ENCODE measurements at regions not wholly inside any gene's neighbourhood (a gene's known extent, or its start where the extent isn't known, plus 50 kb on each side); places are given as distances from the start of the nearest gene placed in this dataset.
"Not testable (repeated sequence)": the region's sequence is repeated elsewhere in the genome, so short reads cannot be mapped to it uniquely, and the experiment has no call there.

DNA sequence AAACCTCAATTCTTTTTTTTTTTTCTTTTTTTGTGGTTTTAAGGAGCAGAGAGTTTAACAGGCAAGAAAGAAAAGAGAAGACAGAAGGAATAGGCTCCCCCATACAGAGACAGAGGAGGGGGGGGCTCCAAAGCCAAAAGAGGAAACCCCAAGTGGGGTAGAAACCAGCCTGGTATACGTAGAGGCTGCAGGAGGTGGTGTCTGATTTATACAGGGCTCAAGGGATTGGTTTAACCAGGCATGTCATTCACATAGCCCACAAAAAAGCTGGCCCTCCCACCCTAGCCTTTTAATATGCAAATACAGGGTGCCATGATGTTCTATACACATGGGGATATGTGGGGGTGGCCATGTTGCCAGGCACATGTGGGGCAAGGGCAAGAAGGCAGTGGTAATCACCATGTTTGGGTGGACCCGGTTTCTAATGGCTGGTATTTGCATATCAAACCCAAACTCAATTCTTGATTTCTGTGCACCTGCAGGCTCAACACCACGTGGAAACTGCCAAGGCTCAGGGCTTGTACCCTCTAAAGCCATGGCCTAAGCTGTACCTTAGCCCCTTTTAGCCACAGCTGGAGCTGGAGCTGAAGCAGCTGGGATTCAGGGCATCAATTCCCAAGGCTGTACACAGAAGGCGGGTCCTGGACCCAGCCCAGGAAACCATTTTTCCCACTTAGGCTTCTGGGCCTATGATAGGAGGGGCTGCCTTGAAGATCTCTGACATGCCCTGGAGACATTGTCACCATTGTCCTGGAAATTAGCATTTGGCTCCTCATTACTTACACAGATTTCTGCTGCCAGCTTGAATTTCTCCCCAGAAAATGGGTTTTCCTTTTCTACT lies 170.3 kb downstream of the MAIP1 start:
- Histone ChIP-seq H3K36me3 (ENCODE audit: control insufficient read depth, insufficient read depth, low read length) (no peaks in the 10 kb centered on the region), H3K79me2 (ENCODE audit: control insufficient read depth, insufficient read depth, low read length) (no peaks in the 10 kb centered on the region), H3K9ac (ENCODE audit: low read length) (no peak overlapping the region), H3K4me3 (ENCODE audit: low read length) (no peak overlapping the region), H3K27me3 (ENCODE audit: insufficient read depth, low read length, poor library complexity) (no peaks in the 10 kb centered on the region), H4K5ac (ENCODE audit: low read length) (no peak overlapping the region), H3K4ac (ENCODE audit: low read depth, low read length) (no peak overlapping the region), H3K4me1 (ENCODE audit: control insufficient read depth, low read depth, low read length) (no peaks in the 10 kb centered on the region), H2AK5ac (ENCODE audit: low read length) (no peak overlapping the region), H3K27ac (ENCODE audit: low read depth, low read length) (no peak overlapping the region), H3K23ac (ENCODE audit: low read length) (no peak overlapping the region), H2BK120ac (ENCODE audit: low read depth, low read length) (no peak overlapping the region), H2BK5ac (ENCODE audit: low read length) (no peak overlapping the region), H4K8ac (ENCODE audit: low read depth, low read length) (no peak overlapping the region), H3K4me2 (ENCODE audit: low read length) (no peak overlapping the region), H3K56ac (ENCODE audit: low read length) (no peak overlapping the region), H3K79me1 (ENCODE audit: low read length) (no peaks in the 10 kb centered on the region), H3K18ac (ENCODE audit: low read length) (no peak overlapping the region), H2BK15ac (replicated peaks; ENCODE audit: low read depth) (no peak overlapping the region)
- peak; percentile 17 for DNase-seq
- WGBS (ENCODE audit: extremely low coverage, insufficient coverage, low lambda C conversion rate): no CpG with 5 or more reads among the region's 4 CpGs

DNA sequence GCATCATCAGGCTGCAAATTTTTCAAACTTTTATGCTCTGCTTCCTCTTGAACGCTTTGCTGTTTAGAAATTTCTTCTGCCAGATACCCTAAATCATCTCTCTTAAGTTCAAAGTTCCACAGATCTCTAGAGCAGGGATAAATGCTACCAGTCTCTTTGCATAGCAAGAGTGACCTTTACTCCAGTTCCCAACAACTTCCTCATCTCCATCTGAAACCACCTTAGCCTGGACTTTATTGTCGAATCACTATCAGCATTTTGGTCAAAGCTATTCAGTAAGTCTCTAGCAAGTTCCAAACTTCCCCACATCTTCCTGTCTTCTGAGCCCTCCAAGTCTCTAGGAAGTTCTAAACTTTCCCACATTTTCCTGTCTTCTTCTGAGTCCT lies 170.9 kb downstream of the MAIP1 start:
- not testable (repeated sequence) for H3K4ac ChIP-seq (ENCODE audit: low read depth, low read length); H2BK5ac ChIP-seq (ENCODE audit: low read length); H3K9ac ChIP-seq (ENCODE audit: low read length); H4K8ac ChIP-seq (ENCODE audit: low read depth, low read length); H2BK120ac ChIP-seq (ENCODE audit: low read depth, low read length); H4K5ac ChIP-seq (ENCODE audit: low read length); H3K27me3 ChIP-seq (ENCODE audit: insufficient read depth, low read length, poor library complexity); H3K4me3 ChIP-seq (ENCODE audit: low read length); H2BK15ac ChIP-seq (replicated peaks; ENCODE audit: low read depth); H3K23ac ChIP-seq (ENCODE audit: low read length); H3K79me1 ChIP-seq (ENCODE audit: low read length); H3K79me2 ChIP-seq (ENCODE audit: control insufficient read depth, insufficient read depth, low read length); H3K27ac ChIP-seq (ENCODE audit: low read depth, low read length); DNase-seq; H3K4me1 ChIP-seq (ENCODE audit: control insufficient read depth, low read depth, low read length); H2AK5ac ChIP-seq (ENCODE audit: low read length); H3K18ac ChIP-seq (ENCODE audit: low read length); H3K56ac ChIP-seq (ENCODE audit: low read length); H3K36me3 ChIP-seq (ENCODE audit: control insufficient read depth, insufficient read depth, low read length); H3K4me2 ChIP-seq (ENCODE audit: low read length)
- WGBS (ENCODE audit: extremely low coverage, insufficient coverage, low lambda C conversion rate): no CpG with 5 or more reads among the region's 2 CpGs

DNA sequence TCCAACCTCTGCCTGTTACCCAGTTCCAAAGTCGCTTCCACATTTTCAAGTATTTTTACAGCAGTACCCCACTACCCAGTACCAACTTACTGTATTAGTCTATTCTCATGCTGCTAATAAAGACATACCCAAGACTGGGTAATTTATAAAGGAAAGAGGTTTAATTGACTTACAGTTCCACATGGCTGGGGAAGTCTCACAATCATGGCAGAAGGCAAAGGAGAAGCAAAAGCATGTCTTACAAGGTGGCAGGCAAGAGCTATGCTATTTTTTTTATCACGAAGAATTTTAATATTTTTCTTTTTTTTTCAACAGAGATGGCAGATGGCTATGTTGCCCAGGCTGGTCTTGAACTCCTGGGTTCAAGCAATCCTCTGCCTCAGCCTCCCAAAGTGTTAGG lies 171.3 kb downstream of the MAIP1 start:
- no CpG with 5 or more reads among the region's 2 CpGs for WGBS (ENCODE audit: extremely low coverage, insufficient coverage, low lambda C conversion rate)
- H3K79me1 ChIP-seq (ENCODE audit: low read length); DNase-seq: not testable (repeated sequence)

DNA sequence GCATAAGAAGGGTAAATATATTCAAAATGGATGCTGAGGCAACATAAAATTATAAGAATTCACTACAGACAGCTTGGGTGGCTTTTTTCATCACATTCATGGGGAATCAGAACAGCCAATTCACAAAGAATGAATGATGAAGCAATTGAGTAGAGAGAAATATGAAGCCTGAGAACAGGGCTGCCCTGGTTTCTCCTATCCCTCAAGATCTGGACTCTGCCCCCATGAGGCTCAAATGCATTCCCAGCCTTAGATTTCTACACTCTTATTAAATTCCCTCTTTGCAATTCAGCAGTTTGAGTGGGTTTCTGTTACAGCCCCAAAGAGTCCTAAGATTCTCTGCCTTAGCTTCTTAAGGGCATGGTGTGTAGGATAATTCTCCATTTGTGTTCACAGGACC lies 172.5 kb downstream of the MAIP1 start:
- no peaks in the 10 kb centered on the region for H3K36me3 ChIP-seq (ENCODE audit: control insufficient read depth, insufficient read depth, low read length)
- no peak for DNase-seq
- H3K56ac ChIP-seq (ENCODE audit: low read length): no peak overlapping the region
- H4K5ac ChIP-seq (ENCODE audit: low read length): no peak overlapping the region
- no peaks in the 10 kb centered on the region for H3K27me3 ChIP-seq (ENCODE audit: insufficient read depth, low read length, poor library complexity)
- no peaks in the 10 kb centered on the region for H3K79me1 ChIP-seq (ENCODE audit: low read length)
- no peak overlapping the region for H2BK5ac ChIP-seq (ENCODE audit: low read length)
- H2AK5ac ChIP-seq (ENCODE audit: low read length): no peak overlapping the region
- no peak overlapping the region for H3K4ac ChIP-seq (ENCODE audit: low read depth, low read length)
- H4K8ac ChIP-seq (ENCODE audit: low read depth, low read length): no peak overlapping the region
- no peak overlapping the region for H3K4me2 ChIP-seq (ENCODE audit: low read length)
- no peak overlapping the region for H3K4me3 ChIP-seq (ENCODE audit: low read length)
- H3K27ac ChIP-seq (ENCODE audit: low read depth, low read length): no peak overlapping the region
- H3K18ac ChIP-seq (ENCODE audit: low read length): no peak overlapping the region
- no peak overlapping the region for H2BK15ac ChIP-seq (replicated peaks; ENCODE audit: low read depth)
- H3K23ac ChIP-seq (ENCODE audit: low read length): no peak overlapping the region
- no peaks in the 10 kb centered on the region for H3K79me2 ChIP-seq (ENCODE audit: control insufficient read depth, insufficient read depth, low read length)
- peak overlapping the region; percentile 56 for H2BK120ac ChIP-seq (ENCODE audit: low read depth, low read length)
- peaks cover 2% of the 10 kb centered on the region for H3K4me1 ChIP-seq (ENCODE audit: control insufficient read depth, low read depth, low read length)
- H3K9ac ChIP-seq (ENCODE audit: low read length): no peak overlapping the region

More for the DNA sequence above, 171.3 kb downstream of the MAIP1 start:
- H3K27ac ChIP-seq (ENCODE audit: low read depth, low read length); H3K36me3 ChIP-seq (ENCODE audit: control insufficient read depth, insufficient read depth, low read length); H2AK5ac ChIP-seq (ENCODE audit: low read length); H3K4me3 ChIP-seq (ENCODE audit: low read length); H3K56ac ChIP-seq (ENCODE audit: low read length); H2BK15ac ChIP-seq (replicated peaks; ENCODE audit: low read depth); H3K4ac ChIP-seq (ENCODE audit: low read depth, low read length); H4K8ac ChIP-seq (ENCODE audit: low read depth, low read length); H3K27me3 ChIP-seq (ENCODE audit: insufficient read depth, low read length, poor library complexity); H3K4me2 ChIP-seq (ENCODE audit: low read length); H3K79me2 ChIP-seq (ENCODE audit: control insufficient read depth, insufficient read depth, low read length); H3K9ac ChIP-seq (ENCODE audit: low read length); H4K5ac ChIP-seq (ENCODE audit: low read length); H3K4me1 ChIP-seq (ENCODE audit: control insufficient read depth, low read depth, low read length); H2BK5ac ChIP-seq (ENCODE audit: low read length); H3K23ac ChIP-seq (ENCODE audit: low read length): not testable (repeated sequence)
- H3K18ac ChIP-seq (ENCODE audit: low read length): peak overlapping the region; percentile 6
- peak overlapping the region; percentile 74 for H2BK120ac ChIP-seq (ENCODE audit: low read depth, low read length)

DNA sequence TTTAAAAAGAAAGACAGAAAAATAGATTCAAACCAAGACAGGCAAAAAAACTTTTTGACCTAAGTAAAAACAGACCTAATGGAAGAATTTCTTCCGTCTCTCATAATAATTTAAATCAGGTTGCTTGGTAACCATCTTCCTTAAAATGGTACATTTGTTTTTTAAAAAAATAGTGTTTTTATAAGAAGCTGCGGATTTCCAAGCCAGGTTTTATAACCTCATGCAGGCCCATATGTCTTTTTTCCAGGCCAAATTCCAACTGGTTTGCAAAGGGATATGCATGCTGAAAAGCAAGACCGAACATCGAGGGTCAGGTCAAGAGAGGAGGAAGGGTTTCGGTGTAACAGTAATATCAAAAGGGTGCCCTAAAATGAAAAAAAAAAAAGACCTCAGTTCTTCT lies 172.9 kb downstream of the MAIP1 start:
- Histone ChIP-seq H3K79me1 (ENCODE audit: low read length) (no peaks in the 10 kb centered on the region), H3K4me3 (ENCODE audit: low read length) (no peak overlapping the region), H3K79me2 (ENCODE audit: control insufficient read depth, insufficient read depth, low read length) (no peaks in the 10 kb centered on the region), H2BK5ac (ENCODE audit: low read length) (no peak overlapping the region), H4K8ac (ENCODE audit: low read depth, low read length) (no peak overlapping the region), H3K56ac (ENCODE audit: low read length) (no peak overlapping the region), H3K4me2 (ENCODE audit: low read length) (no peak overlapping the region), H2BK120ac (ENCODE audit: low read depth, low read length) (peak overlapping the region; percentile 68), H3K23ac (ENCODE audit: low read length) (no peak overlapping the region), H3K27ac (ENCODE audit: low read depth, low read length) (no peak overlapping the region), H2BK15ac (replicated peaks; ENCODE audit: low read depth) (no peak overlapping the region), H3K27me3 (ENCODE audit: insufficient read depth, low read length, poor library complexity) (no peaks in the 10 kb centered on the region), H2AK5ac (ENCODE audit: low read length) (no peak overlapping the region), H3K9ac (ENCODE audit: low read length) (no peak overlapping the region), H3K4me1 (ENCODE audit: control insufficient read depth, low read depth, low read length) (peaks cover 2% of the 10 kb centered on the region), H3K18ac (ENCODE audit: low read length) (no peak overlapping the region), H3K4ac (ENCODE audit: low read depth, low read length) (no peak overlapping the region), H3K36me3 (ENCODE audit: control insufficient read depth, insufficient read depth, low read length) (no peaks in the 10 kb centered on the region), H4K5ac (ENCODE audit: low read length) (no peak overlapping the region)
- DNase-seq: no peak
- WGBS (ENCODE audit: extremely low coverage, insufficient coverage, low lambda C conversion rate): no CpG with 5 or more reads among the region's 5 CpGs

Data from mesendoderm (in vitro differentiated cells).